ENCODE measurements at regions not wholly inside any gene's neighbourhood (a gene's known extent, or its start where the extent isn't known, plus 50 kb on each side); places are given as distances from the start of the nearest gene placed in this dataset.

DNA sequence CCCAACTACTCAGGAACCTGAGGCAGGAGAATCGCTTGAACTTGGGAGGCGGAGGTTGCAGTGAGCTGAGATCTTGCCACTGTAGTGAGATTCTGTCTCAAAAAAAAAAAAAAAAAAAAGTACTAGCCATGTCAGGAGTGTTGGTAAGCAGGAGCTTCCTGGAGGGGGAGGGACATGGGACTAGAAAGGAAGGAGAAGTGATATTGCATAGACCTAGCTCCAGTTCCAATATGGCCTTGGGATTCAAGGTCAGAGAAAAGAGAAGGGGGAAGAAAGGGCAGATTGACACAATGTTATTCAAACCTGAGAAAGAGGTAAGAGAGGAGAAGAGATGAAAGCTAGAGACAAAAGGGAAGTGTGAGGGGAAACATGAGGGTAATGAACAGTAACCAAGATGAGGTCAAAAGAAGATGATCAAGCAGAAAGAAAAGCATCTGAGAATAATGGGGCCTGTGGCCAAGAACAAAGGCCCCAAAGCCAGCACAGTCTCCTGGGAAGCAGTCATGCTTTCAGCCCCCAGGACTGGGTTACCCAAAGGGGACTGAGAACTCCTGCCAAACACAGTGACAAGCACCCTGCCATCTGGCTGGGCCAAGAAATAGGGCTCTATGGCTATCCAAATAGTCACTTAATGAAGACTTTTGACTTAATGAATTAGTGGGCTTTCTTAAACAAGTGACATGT is 51.7 kb upstream of the FTH1 start:
- TF ChIP-seq, protein P1, sequence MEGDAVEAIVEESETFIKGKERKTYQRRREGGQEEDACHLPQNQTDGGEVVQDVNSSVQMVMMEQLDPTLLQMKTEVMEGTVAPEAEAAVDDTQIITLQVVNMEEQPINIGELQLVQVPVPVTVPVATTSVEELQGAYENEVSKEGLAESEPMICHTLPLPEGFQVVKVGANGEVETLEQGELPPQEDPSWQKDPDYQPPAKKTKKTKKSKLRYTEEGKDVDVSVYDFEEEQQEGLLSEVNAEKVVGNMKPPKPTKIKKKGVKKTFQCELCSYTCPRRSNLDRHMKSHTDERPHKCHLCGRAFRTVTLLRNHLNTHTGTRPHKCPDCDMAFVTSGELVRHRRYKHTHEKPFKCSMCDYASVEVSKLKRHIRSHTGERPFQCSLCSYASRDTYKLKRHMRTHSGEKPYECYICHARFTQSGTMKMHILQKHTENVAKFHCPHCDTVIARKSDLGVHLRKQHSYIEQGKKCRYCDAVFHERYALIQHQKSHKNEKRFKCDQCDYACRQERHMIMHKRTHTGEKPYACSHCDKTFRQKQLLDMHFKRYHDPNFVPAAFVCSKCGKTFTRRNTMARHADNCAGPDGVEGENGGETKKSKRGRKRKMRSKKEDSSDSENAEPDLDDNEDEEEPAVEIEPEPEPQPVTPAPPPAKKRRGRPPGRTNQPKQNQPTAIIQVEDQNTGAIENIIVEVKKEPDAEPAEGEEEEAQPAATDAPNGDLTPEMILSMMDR (IDR thresholded peaks at IDR 0.05; ENCODE audit: low read length, missing control alignments): no peak
- no peak for DNase-seq (ENCODE audit: low read depth)
- H3K4me3 ChIP-seq (replicated peaks; ENCODE audit: low read depth, low read length): no peak overlapping the region

DNA sequence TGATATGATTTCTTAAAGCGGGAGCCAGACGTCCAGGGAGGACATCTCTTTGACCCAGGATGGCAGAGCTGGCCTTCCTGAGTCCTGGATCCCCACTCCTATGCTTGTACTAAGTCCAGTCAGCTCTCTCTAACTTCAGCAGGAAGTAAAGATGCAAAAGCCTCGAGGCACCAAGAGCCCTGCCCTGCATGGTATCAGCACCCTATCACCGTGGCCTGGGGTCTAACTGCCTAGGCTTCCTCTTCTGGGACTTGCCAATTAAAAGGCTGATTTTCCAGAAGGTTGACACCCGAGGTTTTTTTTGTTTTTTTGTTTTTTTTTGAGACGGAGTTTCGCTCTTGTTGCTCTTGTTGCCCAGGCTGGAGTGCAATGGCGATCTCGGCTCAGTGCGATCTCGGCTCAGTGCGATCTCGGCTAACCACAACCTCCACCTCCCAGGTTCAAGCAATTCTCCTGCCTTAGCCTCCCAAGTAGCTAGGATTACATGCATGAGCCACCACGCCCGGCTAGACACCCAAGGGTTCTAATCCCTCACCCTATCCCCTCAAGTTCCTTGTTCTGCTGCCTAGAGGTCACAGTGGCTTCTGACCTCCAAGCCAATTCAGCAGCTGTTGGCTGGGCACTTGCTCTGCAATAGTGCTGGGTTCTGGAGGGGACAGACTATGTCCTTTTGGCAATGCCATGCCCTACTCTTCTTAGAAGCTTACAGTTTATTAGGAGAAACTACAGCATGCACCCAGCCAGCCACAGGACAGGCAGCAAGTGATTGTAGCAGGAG is 50.6 kb upstream of the FTH1 start:
- TF ChIP-seq, protein P1 (IDR thresholded peaks at IDR 0.05; ENCODE audit: low read length, missing control alignments): no peak
- H3K4me3 ChIP-seq (replicated peaks; ENCODE audit: low read depth, low read length): no peak overlapping the region
- DNase-seq (ENCODE audit: low read depth): no peak

All from fibroblast of pulmonary artery (primary cell).